H1 (cell line): ENCODE measurements at regions not wholly inside any gene's neighbourhood (a gene's known extent, or its start where the extent isn't known, plus 50 kb on each side); places are given as distances from the start of the nearest gene placed in this dataset.

ENCODE experiments used
- CTCF ChIA-PET: fragments of 300-600 bp; sonication (Branson Sonifier 250); formaldehyde crosslinking; loops from one replicate; lab custom pipeline; 2021; ENCODE audit not compliant: partially characterized antibody; lab: Charles Lee
- POLR2A ChIA-PET: fragments of 300-600 bp; sonication (Branson Sonifier 250); formaldehyde crosslinking; loops from one replicate; lab custom pipeline; 2021; ENCODE audit warnings: inconsistent platforms; ENCODE audit not compliant: partially characterized antibody; lab: Charles Lee
- DNase-seq, 2 experiments: peaks; one replicate each; pipeline versions ENCODE4 v3.0.0 to v3.0.0-alpha.2; 2010 to 2022; ENCODE audit warnings: low spot score in 2 of 2, low read depth in 1 of 2, mixed read lengths in 1 of 2
- FAIRE-seq: peaks from 2 replicates; lab custom pipeline; 2011; peaks lifted over from hg19 to GRCh38; lab: Jason Lieb, UNC
- H2AFZ ChIP-seq: 2 replicates; pipeline ENCODE4 v1.8.1; 2012; ENCODE audit warnings: low read length, inconsistent platforms
- H2AK5ac ChIP-seq: 2 replicates; pipeline ENCODE4 v1.6.1; 2013; ENCODE audit warnings: low read depth, low read length
- H2BK120ac ChIP-seq: replicated peaks from 2 replicates; pipeline ENCODE3; 2013; ENCODE audit warnings: low read depth, low read length, inconsistent platforms
- H2BK12ac ChIP-seq: 2 replicates; pipeline ENCODE4 v1.6.1; 2013; ENCODE audit warnings: low read depth, low read length
- H2BK15ac ChIP-seq: 2 replicates; pipeline ENCODE4 v1.6.1; 2013; ENCODE audit warnings: low read length
- H2BK20ac ChIP-seq: 2 replicates; pipeline ENCODE4 v1.6.1; 2013; ENCODE audit warnings: low read length
- H2BK5ac ChIP-seq: 2 replicates; pipeline ENCODE4 v1.6.1; 2013; ENCODE audit warnings: low read depth, low read length
- H3K14ac ChIP-seq: 2 replicates; pipeline ENCODE4 v1.6.1; 2013; ENCODE audit warnings: inconsistent platforms; ENCODE audit not compliant: insufficient read length
- H3K18ac ChIP-seq: 2 replicates; pipeline ENCODE4 v1.6.1; 2013; ENCODE audit warnings: low read length; ENCODE audit errors: extremely low read depth
- H3K23ac ChIP-seq: 2 replicates; pipeline ENCODE4 v1.6.1; 2013; ENCODE audit warnings: inconsistent platforms; ENCODE audit not compliant: insufficient read length
- H3K23me2 ChIP-seq: 2 replicates; pipeline ENCODE4 v1.6.1; 2013; ENCODE audit warnings: low read depth, low read length
- H3K27ac ChIP-seq: 2 replicates; pipeline ENCODE4 v1.6.1; 2011; ENCODE audit warnings: low read depth, low read length, inconsistent platforms
- H3K27me3 ChIP-seq, 4 experiments: replicated peaks in 1 of 4; 1 replicate in 1 of 4; 2 replicates in 3 of 4; pipeline versions ENCODE4 v1.6.1 to v1.8.1; 2011 to 2013; ENCODE audit warnings: low read length in 3 of 4, mild to moderate bottlenecking in 3 of 4, inconsistent platforms in 2 of 4, mixed read lengths in 2 of 4, moderate library complexity in 1 of 4; ENCODE audit not compliant: control insufficient read depth in 3 of 4, insufficient read depth in 3 of 4; ENCODE audit errors: extremely low read depth in 1 of 4
- H3K36me3 ChIP-seq, 4 experiments: 2 replicates each; pipeline versions ENCODE4 v1.6.1 to v1.8.1; 2011 to 2013; ENCODE audit warnings: mild to moderate bottlenecking in 4 of 4, low read length in 3 of 4, moderate library complexity in 2 of 4, control low read depth in 1 of 4, inconsistent platforms in 1 of 4; ENCODE audit not compliant: insufficient read depth in 4 of 4, control insufficient read depth in 2 of 4
- H3K4ac ChIP-seq: replicated peaks from 2 replicates; pipeline ENCODE3; 2013; ENCODE audit warnings: low read length, low read depth, mixed read lengths, inconsistent platforms; ENCODE audit not compliant: insufficient read length
- H3K4me1 ChIP-seq, 4 experiments: replicated peaks in 1 of 4; 1 replicate in 1 of 4; 2 replicates in 3 of 4; pipeline versions ENCODE4 v1.6.1 to v1.8.1; 2011 to 2013; ENCODE audit warnings: low read length in 3 of 4, inconsistent platforms in 2 of 4, mixed read lengths in 1 of 4; ENCODE audit not compliant: insufficient read depth in 4 of 4, control insufficient read depth in 3 of 4
- H3K4me2 ChIP-seq, 2 experiments: 2 replicates each; pipeline versions ENCODE4 v1.6.1 to v1.8.1; 2011 to 2013; ENCODE audit warnings: low read depth in 2 of 2, low read length in 2 of 2, control low read depth in 1 of 2, inconsistent platforms in 1 of 2, mild to moderate bottlenecking in 1 of 2; ENCODE audit not compliant: insufficient read depth in 1 of 2
- H3K4me3 ChIP-seq, 4 experiments: fragments of 200-600, 300-600 bp in 1 of 4; sonication (generic), shearing (Covaris generic), sonication (Bioruptor Twin) in 1 of 4; 2 replicates each; pipeline versions ENCODE4 v1.5.1 to v1.8.1; 2011 to 2016; ENCODE audit warnings: low read length in 4 of 4, low read depth in 3 of 4, control low read depth in 2 of 4, inconsistent platforms in 2 of 4, mild to moderate bottlenecking in 2 of 4, mixed read lengths in 1 of 4, moderate library complexity in 1 of 4; ENCODE audit not compliant: insufficient read depth in 2 of 4; ENCODE audit errors: extremely low read depth in 1 of 4
- H3K56ac ChIP-seq: replicated peaks from 2 replicates; pipeline ENCODE3; 2013; ENCODE audit warnings: low read depth, mild to moderate bottlenecking, mixed read lengths, low read length, inconsistent platforms; ENCODE audit not compliant: insufficient read length
- H3K79me1 ChIP-seq: 2 replicates; pipeline ENCODE4 v1.6.1; 2013; ENCODE audit warnings: low read depth, low read length, control low read depth
- H3K79me2 ChIP-seq, 2 experiments: 2 replicates each; pipeline versions ENCODE4 v1.6.1 to v1.8.1; 2012 to 2013; ENCODE audit warnings: low read length in 2 of 2, mild to moderate bottlenecking in 2 of 2, inconsistent platforms in 1 of 2; ENCODE audit not compliant: insufficient read depth in 2 of 2, control insufficient read depth in 1 of 2
- H3K9ac ChIP-seq, 4 experiments: replicated peaks in 1 of 4; 1 replicate in 1 of 4; 2 replicates in 3 of 4; pipeline versions ENCODE4 v1.6.1 to v1.8.1; 2011 to 2013; ENCODE audit warnings: low read depth in 3 of 4, low read length in 3 of 4, control low read depth in 2 of 4, mild to moderate bottlenecking in 2 of 4, moderate library complexity in 2 of 4, inconsistent platforms in 1 of 4; ENCODE audit errors: extremely low read depth in 1 of 4
- H3K9me3 ChIP-seq, 2 experiments: 2 replicates each; pipeline versions ENCODE4 v1.6.1 to v1.8.1; 2012 to 2013; ENCODE audit warnings: mild to moderate bottlenecking in 2 of 2, moderate library complexity in 2 of 2, control low read depth in 1 of 2, inconsistent platforms in 1 of 2, low read depth in 1 of 2, low read length in 1 of 2, mixed read lengths in 1 of 2; ENCODE audit not compliant: insufficient read depth in 2 of 2
- H4K20me1 ChIP-seq, 2 experiments: replicated peaks in 1 of 2; 2 replicates each; pipeline versions ENCODE3 to v1.8.1; 2011 to 2013; ENCODE audit warnings: inconsistent platforms in 2 of 2, low read length in 2 of 2, mild to moderate bottlenecking in 1 of 2; ENCODE audit not compliant: insufficient read depth in 2 of 2, control insufficient read depth in 1 of 2
- H4K5ac ChIP-seq: 2 replicates; pipeline ENCODE4 v1.6.1; 2013; ENCODE audit warnings: low read length, low read depth, mixed read lengths, inconsistent platforms; ENCODE audit not compliant: insufficient read length
- H4K8ac ChIP-seq: 2 replicates; pipeline ENCODE4 v1.8.0; 2013; ENCODE audit warnings: mild to moderate bottlenecking, moderate library complexity, low read length, inconsistent platforms; ENCODE audit not compliant: insufficient read depth; ENCODE audit errors: extremely low read depth
- H4K91ac ChIP-seq: replicated peaks from 2 replicates; pipeline ENCODE3; 2013; ENCODE audit warnings: low read length, mixed read lengths, inconsistent platforms; ENCODE audit not compliant: insufficient read length
- FOSL1 ChIP-seq: IDR thresholded peaks from 2 replicates; pipeline ENCODE4 v1.6.1; 2011; ENCODE audit warnings: mild to moderate bottlenecking, low read depth, low read length, moderate library complexity; ENCODE audit not compliant: insufficient read depth
- JUN ChIP-seq: IDR thresholded peaks from 2 replicates; pipeline ENCODE4 v1.6.1; 2011; ENCODE audit warnings: low read depth, mild to moderate bottlenecking, improper control_type of control experiment, low read length
- RBBP5 ChIP-seq: IDR thresholded peaks from 2 replicates; pipeline ENCODE4 v1.7.1; 2012; ENCODE audit warnings: low read depth, mild to moderate bottlenecking, inconsistent platforms, low read length, moderate library complexity, borderline replicate concordance
- SAP30 ChIP-seq: fragments of 300-600 bp; sonication (generic); IDR thresholded peaks from 2 replicates; pipeline ENCODE4 v1.7.1; 2012; ENCODE audit warnings: low read length, moderate library complexity, mild to moderate bottlenecking, inconsistent platforms; ENCODE audit not compliant: insufficient read depth, insufficient replicate concordance
- SP1 ChIP-seq: IDR thresholded peaks from 2 replicates; pipeline ENCODE4 v1.6.1; 2011; ENCODE audit warnings: low read depth, low read length
- WGBS, 2 experiments: shearing (Covaris generic) in 1 of 2; methylation state at CpG; one replicate each; pipeline versions ENCODE4 v1.1.6 to v1.1.7; 2013 to 2015; ENCODE audit warnings: low lambda C conversion rate in 2 of 2, mixed read lengths in 2 of 2, inconsistent platforms in 1 of 2, low coverage in 1 of 2, missing lambda C conversion rate in 1 of 2; ENCODE audit not compliant: insufficient replicate concordance in 2 of 2, insufficient coverage in 1 of 2, insufficient read length in 1 of 2; ENCODE audit errors: extremely low coverage in 1 of 2, missing lambda C conversion rate in 1 of 2; 5-methylcytosine and 5-hydroxymethylcytosine counted together

DNA sequence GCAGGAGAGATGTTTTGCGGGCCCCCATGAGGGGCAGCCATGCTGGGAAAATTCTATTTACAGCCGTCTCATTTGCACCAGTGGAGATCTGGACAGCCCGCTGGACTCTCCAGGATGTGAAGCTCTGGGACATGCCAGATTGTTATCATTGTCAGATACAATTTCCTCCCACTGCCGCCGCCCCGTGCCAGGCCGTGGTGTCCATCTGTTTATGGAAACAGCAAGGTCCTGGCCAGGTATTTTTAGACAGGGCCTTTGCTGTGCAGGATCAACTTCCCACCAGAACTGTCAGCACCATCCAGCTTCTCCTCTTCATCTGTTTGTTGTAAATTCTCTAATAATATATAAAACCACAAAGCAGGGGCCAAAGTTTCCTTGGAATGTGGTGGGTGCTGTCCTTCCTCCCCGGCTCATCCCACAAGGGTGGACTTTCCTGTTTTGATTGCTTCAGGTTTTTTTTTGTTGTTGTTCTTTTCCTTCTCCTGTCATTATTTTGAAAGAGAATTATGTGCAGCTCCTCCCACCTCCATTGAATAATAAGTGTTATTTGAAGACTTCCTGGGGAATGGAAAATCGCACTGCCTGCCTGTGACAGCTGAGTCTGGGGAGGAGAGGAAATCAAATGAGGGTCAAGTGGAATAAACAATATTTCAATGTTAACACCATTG lies 398.1 kb downstream of the TNS1 start:
- H3K4me3 ChIP-seq = no peak overlapping the region
- H2BK120ac ChIP-seq = no peak overlapping the region
- H4K5ac ChIP-seq = no peak overlapping the region
- FAIRE-seq = no peak
- 91% methylated on average over 9 of the region's 9 CpGs; no CpG with 5 or more reads in 1 of the 2 experiments for WGBS, 2 experiments
- TF ChIP-seq FOSL1 = no peak
- TF ChIP-seq SAP30 = no peak
- TF ChIP-seq JUN = no peak
- no peak for TF ChIP-seq SP1
- TF ChIP-seq RBBP5 = no peak
- TF ChIP-seq, all 59 proteins: peak for 0
- ChIA-PET POLR2A (interaction anchor here (0.6 kb wide), 1 partner anchor 40 kb away, joined by 3 read pairs; no protein-coding TSS in a partner anchor), CTCF (interaction anchor here (0.6 to 1.2 kb wide), 2 partner anchors 45 to 104 kb away, joined by 3 read pairs; no protein-coding TSS in a partner anchor)
- Histone ChIP-seq H3K36me3 (no peaks in the 10 kb centered on the region), H3K27me3 (no peaks in the 10 kb centered on the region), H3K9ac (no peak overlapping the region), H4K91ac (no peak overlapping the region), H4K20me1 (no peaks in the 10 kb centered on the region), H3K79me2 (no peaks in the 10 kb centered on the region), H3K56ac (no peak overlapping the region), H3K18ac (no peak overlapping the region), H2AK5ac (no peak overlapping the region), H3K27ac (no peak overlapping the region), H3K23ac (no peak overlapping the region), H3K4me2 (no peak overlapping the region), H4K8ac (no peak overlapping the region; the same call in 1 of the 2 replicates), H3K9me3 (no peaks in the 10 kb centered on the region), H3K4me1 (no peaks in the 10 kb centered on the region; a peak in 1 of 7 replicates), H2BK12ac (no peak overlapping the region), H3K4ac (no peak overlapping the region), H2BK20ac (no peak overlapping the region), H2BK15ac (no peak overlapping the region), H2BK5ac (no peak overlapping the region), H3K23me2 (no peaks in the 10 kb centered on the region), H3K79me1 (no peaks in the 10 kb centered on the region), H3K14ac (no peak overlapping the region), H2AFZ (no peak overlapping the region)
- no peak for DNase-seq
